ENCODE measurements at regions not wholly inside any gene's neighbourhood (a gene's known extent, or its start where the extent isn't known, plus 50 kb on each side); places are given as distances from the start of the nearest gene placed in this dataset.

DNA sequence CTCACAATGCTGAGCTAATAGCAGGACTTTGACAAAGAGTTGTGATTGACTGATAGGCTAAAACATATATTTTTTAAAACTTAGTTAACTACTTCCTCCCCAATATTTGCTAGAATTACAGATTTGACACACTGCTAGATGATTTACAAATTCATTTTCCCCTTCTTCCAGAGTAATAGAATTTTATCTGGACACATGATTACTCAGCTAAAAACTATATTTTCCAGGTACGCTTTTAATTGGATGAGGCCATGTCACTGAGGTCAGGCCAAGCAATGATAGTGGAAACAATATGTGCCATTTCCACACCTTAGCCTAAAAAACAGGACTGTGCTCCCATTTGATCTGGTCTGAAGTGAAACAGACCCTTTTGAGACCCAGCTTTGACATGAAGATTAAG lies 193.3 kb upstream of the PGRMC2 start:
- Mint-ChIP-seq H3K9me3 (no peaks in the 10 kb centered on the region), H3K4me3 (no peak overlapping the region), H3K27ac (no peak overlapping the region), H3K36me3 (ENCODE audit: low read depth) (peaks cover 2% of the 10 kb centered on the region), H3K27me3 (no peaks in the 10 kb centered on the region), H3K4me1 (no peaks in the 10 kb centered on the region)
- ATAC-seq (no peak), DNase-seq (no peak)

DNA sequence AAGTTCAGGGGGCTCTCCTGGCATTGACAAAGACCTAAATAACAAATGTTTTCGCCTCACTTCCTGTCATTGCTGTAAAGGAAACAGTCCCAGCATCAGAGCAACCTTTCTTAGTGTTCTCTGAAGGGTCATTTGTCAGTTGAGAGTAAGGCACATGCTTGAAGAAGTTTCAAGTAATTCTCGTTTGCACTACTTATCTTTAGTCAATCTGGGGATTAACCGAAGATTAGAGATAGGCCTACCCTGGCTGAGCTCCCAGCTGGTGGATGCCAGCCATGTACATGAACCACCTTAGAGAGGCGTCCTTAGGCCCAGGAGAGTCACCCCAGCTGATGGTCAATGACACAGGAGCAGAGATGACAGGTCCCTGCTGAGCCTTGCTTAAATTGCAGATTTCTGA lies 189.9 kb upstream of the PGRMC2 start:
- no peak for ATAC-seq

DNA sequence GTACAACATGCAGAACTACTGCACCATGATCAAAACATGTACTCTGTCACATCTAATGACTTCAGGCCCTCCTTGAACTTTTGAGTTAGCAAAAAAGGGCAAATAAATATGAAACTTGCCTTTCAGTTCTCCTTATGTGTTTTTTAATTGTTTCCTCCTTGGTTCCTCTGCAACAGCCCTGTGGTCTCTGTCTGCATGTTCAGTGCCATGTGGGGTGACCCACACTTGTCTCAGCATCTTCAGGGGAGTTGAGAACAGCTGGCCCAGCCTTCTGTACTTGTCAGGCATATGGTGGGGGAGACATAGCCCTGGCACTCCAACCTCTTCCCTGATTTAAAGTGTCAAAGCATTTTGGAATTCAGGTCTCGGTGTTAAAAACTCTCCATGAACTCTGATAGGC lies 188.0 kb upstream of the PGRMC2 start:
- Mint-ChIP-seq H3K27me3 (no peaks in the 10 kb centered on the region), H3K4me1 (no peaks in the 10 kb centered on the region), H3K4me3 (no peak overlapping the region), H3K36me3 (ENCODE audit: low read depth) (peaks cover 3% of the 10 kb centered on the region), H3K27ac (no peak overlapping the region), H3K9me3 (no peaks in the 10 kb centered on the region)
- no peak for ATAC-seq
- no peak for DNase-seq

More for the DNA sequence above, 189.9 kb upstream of the PGRMC2 start:
- peaks cover 3% of the 10 kb centered on the region for H3K36me3 Mint-ChIP-seq (ENCODE audit: low read depth)
- H3K4me1 Mint-ChIP-seq: no peaks in the 10 kb centered on the region
- H3K27ac Mint-ChIP-seq: no peak overlapping the region
- DNase-seq: no peak
- no peaks in the 10 kb centered on the region for H3K9me3 Mint-ChIP-seq
- H3K4me3 Mint-ChIP-seq: no peak overlapping the region
- no peaks in the 10 kb centered on the region for H3K27me3 Mint-ChIP-seq

DNA sequence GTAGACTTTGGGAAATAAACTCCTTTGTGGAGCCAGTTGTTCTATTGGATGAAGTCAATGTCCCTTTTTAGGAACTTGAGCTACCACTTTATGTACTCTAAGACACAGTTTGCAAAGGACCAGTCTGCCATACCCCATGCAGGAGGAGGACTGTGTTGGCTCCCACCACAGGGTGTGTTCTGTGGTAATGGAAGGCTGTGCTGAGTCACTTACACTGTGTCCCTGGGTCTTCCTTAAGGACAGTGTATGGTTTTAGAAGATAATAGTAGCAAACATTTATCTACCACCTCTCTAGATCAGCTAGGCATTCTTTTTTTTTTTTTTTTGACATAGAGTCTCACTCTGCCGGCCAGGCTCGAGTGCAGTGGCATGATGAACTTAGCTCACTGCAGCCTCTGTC lies 184.0 kb upstream of the PGRMC2 start:
- ATAC-seq: no peak
- Mint-ChIP-seq H3K27ac (no peak overlapping the region), H3K36me3 (ENCODE audit: low read depth) (peaks cover 3% of the 10 kb centered on the region), H3K4me1 (no peaks in the 10 kb centered on the region), H3K4me3 (no peak overlapping the region), H3K27me3 (no peaks in the 10 kb centered on the region), H3K9me3 (no peaks in the 10 kb centered on the region)
- DNase-seq: no peak

GRCh38 chr4:128470492-128471053 lies 183.0 kb upstream of the PGRMC2 start:
- Mint-ChIP-seq H3K4me3 (no peak overlapping the region), H3K36me3 (ENCODE audit: low read depth) (peaks cover 3% of the 10 kb centered on the region), H3K27ac (no peak overlapping the region), H3K27me3 (no peaks in the 10 kb centered on the region), H3K4me1 (no peaks in the 10 kb centered on the region), H3K9me3 (no peaks in the 10 kb centered on the region)
- DNase-seq (no peak), ATAC-seq (no peak)

DNA sequence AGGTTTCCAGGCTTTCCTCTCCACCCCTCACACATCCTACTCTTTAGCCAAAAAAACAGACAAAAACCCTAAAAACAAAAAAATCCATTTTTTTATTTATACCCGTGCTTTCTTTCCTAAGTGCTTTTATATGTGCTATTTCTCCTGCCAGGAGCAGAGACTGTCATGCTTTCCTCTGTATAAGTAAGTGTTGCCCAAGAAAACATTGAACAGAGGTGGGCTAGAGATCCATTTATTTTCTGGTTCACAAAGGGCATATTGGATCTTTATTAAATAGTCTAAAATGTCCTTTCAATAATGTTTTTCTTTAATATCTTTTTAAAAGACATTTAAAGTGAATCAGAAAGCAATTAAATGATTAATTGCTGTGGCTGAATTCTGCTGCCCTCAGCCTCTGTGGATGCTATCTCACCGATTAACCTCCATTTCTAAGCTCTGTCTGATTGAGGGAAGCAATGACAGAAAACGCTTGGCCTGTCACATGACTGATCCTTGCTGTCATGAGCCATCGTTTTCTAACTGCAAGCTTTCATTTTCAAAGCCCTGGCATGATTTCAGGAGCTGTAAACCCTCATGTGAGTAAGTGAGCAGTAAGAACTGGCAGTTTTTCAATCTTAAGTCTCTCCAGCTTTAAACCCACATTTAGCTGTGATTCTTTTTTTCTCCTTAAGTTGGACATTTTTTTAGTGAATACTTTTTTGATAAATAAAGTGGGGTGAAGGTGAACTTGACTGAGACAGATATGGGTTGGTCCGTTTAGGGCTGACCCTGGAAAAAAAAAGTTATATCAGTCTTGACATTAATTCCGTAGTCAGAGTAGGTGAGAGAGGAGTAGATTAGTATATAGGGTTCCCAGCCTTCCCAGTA lies 180.7 kb upstream of the PGRMC2 start:
- H3K27me3 Mint-ChIP-seq: no peaks in the 10 kb centered on the region
- H3K27ac Mint-ChIP-seq: no peak overlapping the region
- no peaks in the 10 kb centered on the region for H3K9me3 Mint-ChIP-seq
- DNase-seq (no peak), ATAC-seq (no peak)
- H3K4me1 Mint-ChIP-seq: no peaks in the 10 kb centered on the region
- H3K36me3 Mint-ChIP-seq (ENCODE audit: low read depth): peaks cover 3% of the 10 kb centered on the region
- H3K4me3 Mint-ChIP-seq: no peak overlapping the region

DNA sequence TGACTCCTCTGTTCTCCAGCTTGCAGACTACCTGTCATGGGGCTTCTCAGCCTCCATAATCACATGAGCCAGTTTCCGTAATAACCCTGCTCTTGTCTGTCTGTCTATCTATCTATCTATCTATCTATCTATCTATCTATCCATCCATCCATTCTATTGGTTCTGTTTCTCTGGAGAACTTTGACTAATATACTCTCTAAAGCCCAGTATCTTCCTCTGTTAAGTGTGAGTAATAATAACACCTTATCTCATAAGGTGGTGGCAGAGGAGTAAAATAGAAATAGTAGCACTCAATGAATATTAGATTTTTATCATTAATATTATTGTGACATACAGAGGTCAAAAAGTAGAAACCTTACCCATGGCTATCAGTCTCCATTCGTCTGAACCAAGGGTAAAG lies 177.9 kb upstream of the PGRMC2 start:
- Mint-ChIP-seq H3K4me1 (no peaks in the 10 kb centered on the region), H3K36me3 (ENCODE audit: low read depth) (no peaks in the 10 kb centered on the region), H3K9me3 (no peaks in the 10 kb centered on the region), H3K27me3 (no peaks in the 10 kb centered on the region), H3K4me3 (no peak overlapping the region), H3K27ac (no peak overlapping the region)
- ATAC-seq (no peak), DNase-seq (no peak)

- Mint-ChIP-seq H3K27ac (no peak overlapping the region), H3K4me3 (no peak overlapping the region), H3K27me3 (no peaks in the 10 kb centered on the region), H3K9me3 (no peaks in the 10 kb centered on the region), H3K4me1 (no peaks in the 10 kb centered on the region), H3K36me3 (ENCODE audit: low read depth) (no peaks in the 10 kb centered on the region)
- ATAC-seq (no peak), DNase-seq (no peak)
These were observed 175.4 kb upstream of the PGRMC2 start for GRCh38 chr4:128463006-128463405.

DNA sequence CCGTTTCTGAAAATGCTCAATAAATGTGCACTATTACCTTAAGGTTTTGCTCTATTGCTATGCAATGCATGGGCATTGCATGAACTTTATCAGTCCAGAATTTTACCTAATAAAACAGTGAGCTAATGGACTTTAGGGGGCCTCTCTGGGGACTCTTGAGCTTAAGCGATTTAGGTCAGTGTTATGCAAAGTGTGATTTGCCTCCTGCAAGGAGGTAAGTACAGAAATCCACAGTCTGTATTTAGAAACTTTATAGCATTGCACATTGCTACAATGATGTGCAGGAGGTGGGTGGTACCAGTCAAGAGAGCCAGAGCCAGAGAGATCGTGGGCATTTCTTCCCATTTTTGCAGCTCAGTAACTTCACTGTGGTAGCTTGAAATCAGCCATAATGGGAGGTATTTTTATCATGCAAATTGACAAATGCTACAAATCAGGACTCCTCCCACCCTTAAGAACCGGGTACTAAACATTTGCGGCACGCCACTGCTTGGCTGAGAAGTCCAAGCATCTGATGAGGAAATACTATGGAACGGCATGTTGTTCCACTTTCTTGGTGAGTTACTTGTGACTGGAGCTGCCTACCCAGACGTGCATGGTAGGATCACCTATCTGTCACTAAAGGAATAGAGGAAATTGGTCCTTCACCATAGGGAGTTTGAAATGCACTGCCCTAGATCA lies 174.6 kb upstream of the PGRMC2 start:
- no peak for DNase-seq
- ATAC-seq: no peak
- H3K9me3 Mint-ChIP-seq: no peaks in the 10 kb centered on the region
- no peaks in the 10 kb centered on the region for H3K27me3 Mint-ChIP-seq
- no peaks in the 10 kb centered on the region for H3K4me1 Mint-ChIP-seq
- H3K4me3 Mint-ChIP-seq: no peak overlapping the region
- no peak overlapping the region for H3K27ac Mint-ChIP-seq
- no peaks in the 10 kb centered on the region for H3K36me3 Mint-ChIP-seq (ENCODE audit: low read depth)

DNA sequence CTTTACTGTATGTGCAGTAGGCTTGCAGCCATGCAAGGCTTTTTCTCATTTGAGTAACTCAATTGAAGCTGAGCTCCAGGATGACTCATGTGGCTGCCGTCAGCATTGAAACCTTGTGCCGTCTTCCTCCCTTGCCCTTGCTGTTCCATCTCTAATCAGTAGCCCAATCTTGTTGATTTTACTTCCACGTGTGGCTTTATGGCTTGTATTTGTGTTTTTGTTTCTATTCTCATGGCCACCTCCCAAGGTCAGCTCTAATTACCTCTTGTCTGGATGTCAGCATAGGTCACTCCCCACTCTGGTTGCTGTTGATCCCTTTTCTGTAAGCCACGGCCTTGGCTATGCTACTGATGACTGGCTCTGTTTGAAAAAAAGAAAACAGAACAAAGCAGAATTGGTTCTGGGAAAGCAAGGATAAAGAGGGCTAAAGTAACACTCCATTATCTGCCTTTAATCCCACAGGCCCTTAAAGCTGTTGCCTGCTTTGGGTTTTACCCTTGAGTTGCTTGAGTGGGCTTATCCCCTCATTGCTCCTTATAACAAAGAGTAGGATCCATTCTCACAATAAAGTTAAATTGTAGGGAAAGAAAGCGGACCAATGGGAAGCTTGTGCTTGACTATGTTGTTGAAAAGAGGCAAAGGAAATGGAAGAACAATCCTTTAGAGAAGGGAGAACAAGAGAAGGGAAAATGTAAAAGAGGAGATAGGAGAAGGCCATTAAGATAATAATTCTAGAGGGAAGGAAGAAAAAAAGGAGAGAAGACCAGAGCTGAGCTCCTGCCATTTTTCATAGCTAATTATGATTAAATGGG lies 173.9 kb upstream of the PGRMC2 start:
- no peak overlapping the region for H3K4me3 Mint-ChIP-seq
- no peaks in the 10 kb centered on the region for H3K9me3 Mint-ChIP-seq
- H3K27me3 Mint-ChIP-seq: no peaks in the 10 kb centered on the region
- no peaks in the 10 kb centered on the region for H3K36me3 Mint-ChIP-seq (ENCODE audit: low read depth)
- H3K4me1 Mint-ChIP-seq: no peaks in the 10 kb centered on the region
- H3K27ac Mint-ChIP-seq: no peak overlapping the region
- DNase-seq (no peak), ATAC-seq (no peak)

- no peak overlapping the region for H3K27ac Mint-ChIP-seq
- ATAC-seq (no peak), DNase-seq (no peak)
- no peaks in the 10 kb centered on the region for H3K9me3 Mint-ChIP-seq
- peaks cover 2% of the 10 kb centered on the region for H3K4me1 Mint-ChIP-seq
- H3K36me3 Mint-ChIP-seq (ENCODE audit: low read depth): no peaks in the 10 kb centered on the region
- H3K4me3 Mint-ChIP-seq: no peak overlapping the region
- no peaks in the 10 kb centered on the region for H3K27me3 Mint-ChIP-seq
These were observed 171.9 kb upstream of the PGRMC2 start for GRCh38 chr4:128459547-128459946.

DNA sequence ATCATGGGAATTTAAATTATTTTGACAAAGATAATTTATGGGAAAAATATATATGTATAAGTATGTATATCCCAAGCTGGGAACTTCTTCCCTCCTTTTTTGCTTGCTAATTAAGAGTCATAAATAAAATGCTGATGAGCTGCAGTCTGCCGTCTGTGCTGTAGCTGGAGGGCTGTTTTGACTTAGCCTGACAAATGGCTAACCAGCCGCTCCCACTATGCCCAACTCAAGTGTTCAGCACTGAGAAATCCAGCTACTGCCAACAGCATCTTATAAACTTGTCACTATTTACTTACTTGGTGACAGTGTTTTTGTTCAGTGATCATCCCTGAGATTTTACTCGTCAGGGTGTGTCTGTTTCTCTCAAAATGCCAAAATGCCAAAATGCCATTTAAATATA lies 171.2 kb upstream of the PGRMC2 start:
- ATAC-seq: no peak
- Mint-ChIP-seq H3K27me3 (no peaks in the 10 kb centered on the region), H3K27ac (no peak overlapping the region), H3K9me3 (no peaks in the 10 kb centered on the region), H3K4me1 (peaks cover 7% of the 10 kb centered on the region), H3K4me3 (no peak overlapping the region), H3K36me3 (ENCODE audit: low read depth) (no peaks in the 10 kb centered on the region)
- DNase-seq: no peak

DNA sequence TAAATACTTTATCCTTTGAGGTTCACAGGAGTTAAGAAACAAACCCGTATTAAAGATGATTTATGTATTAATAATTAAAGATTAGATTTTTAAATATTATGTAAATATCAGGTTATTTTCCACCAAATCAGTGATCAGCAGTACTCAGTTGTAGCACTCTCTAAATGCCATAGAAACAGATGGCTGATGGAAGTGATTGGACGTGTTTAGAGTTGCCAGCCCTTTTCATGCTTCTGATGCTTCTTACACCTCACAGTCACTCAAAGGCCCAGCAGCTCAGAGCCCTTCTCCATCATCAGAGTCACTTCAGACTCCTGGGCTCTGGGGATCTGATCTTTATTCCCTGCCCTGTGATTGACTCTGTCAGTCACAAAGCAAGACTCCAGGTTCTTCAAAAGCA lies 170.1 kb upstream of the PGRMC2 start:
- H3K9me3 Mint-ChIP-seq: no peaks in the 10 kb centered on the region
- DNase-seq (no peak), ATAC-seq (no peak)
- H3K36me3 Mint-ChIP-seq (ENCODE audit: low read depth): no peaks in the 10 kb centered on the region
- no peak overlapping the region for H3K4me3 Mint-ChIP-seq
- H3K27me3 Mint-ChIP-seq: no peaks in the 10 kb centered on the region
- H3K27ac Mint-ChIP-seq: no peak overlapping the region
- H3K4me1 Mint-ChIP-seq: peaks cover 7% of the 10 kb centered on the region

DNA sequence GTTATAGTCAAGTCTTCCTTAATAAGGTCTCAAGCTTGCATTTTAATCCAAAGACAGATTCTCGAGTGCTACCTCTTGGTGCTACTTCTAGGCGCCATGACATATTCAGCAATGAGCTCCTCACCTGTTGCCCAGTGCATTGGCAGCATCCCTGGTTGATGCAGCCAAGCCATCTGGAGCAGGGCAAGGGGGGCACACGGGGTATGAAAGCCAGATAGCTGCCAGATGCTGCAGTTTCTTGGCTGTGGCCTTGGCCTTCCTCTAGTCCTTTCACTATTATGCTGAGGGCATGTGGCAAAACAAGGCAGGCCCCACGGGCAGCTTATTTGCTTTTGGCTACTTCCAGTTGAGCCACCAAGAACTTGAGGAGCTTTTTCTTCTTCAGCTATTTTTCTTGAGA lies 168.6 kb upstream of the PGRMC2 start:
- H3K4me3 Mint-ChIP-seq: no peak overlapping the region
- ATAC-seq (no peak), DNase-seq (no peak)
- H3K36me3 Mint-ChIP-seq (ENCODE audit: low read depth): no peaks in the 10 kb centered on the region
- no peaks in the 10 kb centered on the region for H3K27me3 Mint-ChIP-seq
- no peak overlapping the region for H3K27ac Mint-ChIP-seq
- H3K4me1 Mint-ChIP-seq: peaks cover 12% of the 10 kb centered on the region
- H3K9me3 Mint-ChIP-seq: no peaks in the 10 kb centered on the region

All from activated naive CD8-positive, alpha-beta T cell treated with anti-CD3 and anti-CD28 coated beads, Interleukin-2, amount 50 U/mL, for 24 hours (primary cell).